ENCODE measurements at regions not wholly inside any gene's neighbourhood (a gene's known extent, or its start where the extent isn't known, plus 50 kb on each side); places are given as distances from the start of the nearest gene placed in this dataset.
A peak's percentile ranks its signal among the peaks of the same experiment; 100 is the strongest.

- Histone ChIP-seq H4K5ac (ENCODE audit: insufficient read length, low read depth, low read length) (no peak overlapping the region), H3K27ac (ENCODE audit: low read depth, low read length) (no peak overlapping the region), H4K91ac (replicated peaks; ENCODE audit: insufficient read length, low read length) (no peak overlapping the region), H3K4ac (replicated peaks; ENCODE audit: insufficient read length, low read depth, low read length) (no peak overlapping the region), H3K14ac (ENCODE audit: insufficient read length) (no peak overlapping the region), H3K56ac (replicated peaks; ENCODE audit: insufficient read length, low read depth, low read length) (no peak overlapping the region), H2BK5ac (ENCODE audit: low read depth, low read length) (no peak overlapping the region), H2BK20ac (ENCODE audit: low read length) (no peak overlapping the region), H2BK15ac (ENCODE audit: low read length) (no peak overlapping the region), H2AFZ (ENCODE audit: low read length) (no peak overlapping the region), H3K27me3 (replicated peaks in 1 of 4; ENCODE audit: control insufficient read depth in 3 of 4, extremely low read depth in 1 of 4, insufficient read depth in 3 of 4, low read length in 3 of 4) (no peaks in the 10 kb centered on the region), H3K4me1 (replicated peaks in 1 of 4; ENCODE audit: control insufficient read depth in 3 of 4, insufficient read depth in 4 of 4, low read length in 3 of 4) (no peaks in the 10 kb centered on the region), H3K23ac (ENCODE audit: insufficient read length) (no peak overlapping the region), H3K4me3 (ENCODE audit: extremely low read depth in 1 of 4, insufficient read depth in 2 of 4, low read depth in 3 of 4, low read length in 4 of 4) (no peak overlapping the region), H3K36me3 (ENCODE audit: control insufficient read depth in 2 of 4, insufficient read depth in 4 of 4, low read length in 3 of 4) (no peaks in the 10 kb centered on the region), H3K18ac (ENCODE audit: extremely low read depth, low read length) (no peak overlapping the region), H3K79me1 (ENCODE audit: low read depth, low read length) (no peaks in the 10 kb centered on the region), H4K20me1 (replicated peaks in 1 of 2; ENCODE audit: control insufficient read depth in 1 of 2, insufficient read depth in 2 of 2, low read length in 2 of 2) (no peaks in the 10 kb centered on the region), H3K23me2 (ENCODE audit: low read depth, low read length) (no peaks in the 10 kb centered on the region), H2AK5ac (ENCODE audit: low read depth, low read length) (no peak overlapping the region), H2BK12ac (ENCODE audit: low read depth, low read length) (no peak overlapping the region), H3K79me2 (ENCODE audit: control insufficient read depth in 1 of 2, insufficient read depth in 2 of 2, low read length in 2 of 2) (no peaks in the 10 kb centered on the region), H3K4me2 (ENCODE audit: insufficient read depth in 1 of 2, low read depth in 2 of 2, low read length in 2 of 2) (no peak overlapping the region), H2BK120ac (replicated peaks; ENCODE audit: low read depth, low read length) (no peak overlapping the region), H4K8ac (ENCODE audit: extremely low read depth, insufficient read depth, low read length) (peak overlapping the region; percentile 79; the same call in 1 of the 2 replicates), H3K9me3 (ENCODE audit: insufficient read depth in 2 of 2, low read depth in 1 of 2, low read length in 1 of 2) (no peaks in the 10 kb centered on the region; a peak in 1 of 4 replicates), H3K9ac (replicated peaks in 1 of 4; ENCODE audit: extremely low read depth in 1 of 4, low read depth in 3 of 4, low read length in 3 of 4) (no peak overlapping the region)
- POLR2A ChIA-PET (ENCODE audit: partially characterized antibody), result no interaction called here
- TF ChIP-seq RBBP5 (IDR thresholded peaks at IDR 0.05; ENCODE audit: borderline replicate concordance, low read depth, low read length) (no peak), HDAC6 (IDR thresholded peaks at IDR 0.05; ENCODE audit: low read depth, low read length) (no peak), BCL11A (IDR thresholded peaks at IDR 0.05; ENCODE audit: low read depth in 2 of 2, low read length in 2 of 2) (no peak)
- DNase-seq (ENCODE audit: low read depth in 1 of 2, low spot score in 2 of 2) (no peak), FAIRE-seq (no peak)
- CTCF ChIA-PET (ENCODE audit: partially characterized antibody), result no interaction called here
- WGBS, 2 experiments (ENCODE audit: extremely low coverage in 1 of 2, insufficient coverage in 1 of 2, insufficient read length in 1 of 2, insufficient replicate concordance in 2 of 2, low coverage in 1 of 2, low lambda C conversion rate in 2 of 2, missing lambda C conversion rate in 1 of 2), result 94% methylated on average over 8 of the region's 10 CpGs; no CpG with 5 or more reads in 1 of the 2 experiments
Measured at GRCh38 chr2:18272148-18272494, 288.3 kb downstream of the RDH14 start.
